Smooth muscle cell (in vitro differentiated cells): ENCODE measurements at regions not wholly inside any gene's neighbourhood (a gene's known extent, or its start where the extent isn't known, plus 50 kb on each side); places are given as distances from the start of the nearest gene placed in this dataset.

Source experiments
- DNase-seq: peaks from one replicate; lab custom pipeline; 2025; ENCODE audit not compliant: unreplicated experiment; lab: John Stamatoyannopoulos, UW
- H2AFZ ChIP-seq: fragments of 200-600 bp; sonication (generic); 2 replicates; pipeline ENCODE4 v1.6.0; 2016; ENCODE audit warnings: antibody characterized with exemption, low read depth, mild to moderate bottlenecking
- H3F3A ChIP-seq: fragments of 200-600 bp; sonication (generic); 2 replicates; pipeline ENCODE4 v1.6.0; 2017; ENCODE audit warnings: antibody characterized with exemption, low read depth
- H3K27ac ChIP-seq: fragments of 200-600 bp; sonication (generic); 2 replicates; pipeline ENCODE4 v1.5.1; 2016; ENCODE audit warnings: low read depth, mild to moderate bottlenecking
- H3K27me3 ChIP-seq: fragments of 200-600 bp; sonication (generic); 2 replicates; pipeline ENCODE4 v1.6.1; 2016; ENCODE audit warnings: low read depth, mild to moderate bottlenecking
- H3K36me3 ChIP-seq: fragments of 200-600 bp; sonication (generic); 2 replicates; pipeline ENCODE4 v1.5.1; 2016; ENCODE audit warnings: low read depth
- H3K4me1 ChIP-seq: fragments of 200-600 bp; sonication (generic); 2 replicates; pipeline ENCODE4 v1.5.1; 2016; ENCODE audit warnings: low read depth
- H3K4me2 ChIP-seq: fragments of 200-600 bp; sonication (generic); 2 replicates; pipeline ENCODE4 v1.6.0; 2016; ENCODE audit warnings: mild to moderate bottlenecking
- H3K4me3 ChIP-seq: fragments of 200-600 bp; sonication (generic); 2 replicates; pipeline ENCODE4 v1.5.1; 2016; ENCODE audit warnings: mild to moderate bottlenecking
- H3K79me2 ChIP-seq: fragments of 200-600 bp; sonication (generic); 2 replicates; pipeline ENCODE4 v1.6.0; 2016; ENCODE audit warnings: low read depth, mild to moderate bottlenecking
- H3K9ac ChIP-seq: fragments of 200-600 bp; sonication (generic); 2 replicates; pipeline ENCODE4 v1.6.0; 2016; ENCODE audit warnings: low read depth
- H3K9me3 ChIP-seq: fragments of 200-600 bp; sonication (generic); replicated peaks from 2 replicates; pipeline ENCODE4 v1.5.1; 2016; ENCODE audit warnings: low read depth
- H4K20me1 ChIP-seq: fragments of 200-600 bp; sonication (generic); 2 replicates; pipeline ENCODE4 v1.6.0; 2016; ENCODE audit warnings: low read depth
- CTCF ChIP-seq: fragments of 200-600 bp; sonication (generic); IDR thresholded peaks from 2 replicates; pipeline ENCODE4 v1.5.1; 2017; ENCODE audit warnings: borderline replicate concordance, mild to moderate bottlenecking, antibody characterized with exemption; ENCODE audit not compliant: insufficient read depth, poor library complexity, severe bottlenecking
- WGBS: methylation state at CpG from one replicate; pipeline ENCODE4 v1.1.7; 2016; ENCODE audit warnings: low lambda C conversion rate; 5-methylcytosine and 5-hydroxymethylcytosine counted together

GRCh38 chr6:153425536-153425935 lies 294.5 kb upstream of the RGS17 start:
- Histone ChIP-seq H3K4me2 (no peak overlapping the region), H3K27ac (no peak overlapping the region), H3K4me1 (no peaks in the 10 kb centered on the region), H2AFZ (no peak overlapping the region), H3F3A (no peaks in the 10 kb centered on the region), H3K79me2 (no peaks in the 10 kb centered on the region), H3K27me3 (no peaks in the 10 kb centered on the region), H3K9me3 (no peaks in the 10 kb centered on the region), H3K9ac (no peak overlapping the region), H4K20me1 (no peaks in the 10 kb centered on the region), H3K4me3 (no peak overlapping the region), H3K36me3 (no peaks in the 10 kb centered on the region)
- no peak for DNase-seq
- WGBS, result 76% methylated on average over 2 of the region's 2 CpGs
- TF ChIP-seq CTCF, result no peak

DNA sequence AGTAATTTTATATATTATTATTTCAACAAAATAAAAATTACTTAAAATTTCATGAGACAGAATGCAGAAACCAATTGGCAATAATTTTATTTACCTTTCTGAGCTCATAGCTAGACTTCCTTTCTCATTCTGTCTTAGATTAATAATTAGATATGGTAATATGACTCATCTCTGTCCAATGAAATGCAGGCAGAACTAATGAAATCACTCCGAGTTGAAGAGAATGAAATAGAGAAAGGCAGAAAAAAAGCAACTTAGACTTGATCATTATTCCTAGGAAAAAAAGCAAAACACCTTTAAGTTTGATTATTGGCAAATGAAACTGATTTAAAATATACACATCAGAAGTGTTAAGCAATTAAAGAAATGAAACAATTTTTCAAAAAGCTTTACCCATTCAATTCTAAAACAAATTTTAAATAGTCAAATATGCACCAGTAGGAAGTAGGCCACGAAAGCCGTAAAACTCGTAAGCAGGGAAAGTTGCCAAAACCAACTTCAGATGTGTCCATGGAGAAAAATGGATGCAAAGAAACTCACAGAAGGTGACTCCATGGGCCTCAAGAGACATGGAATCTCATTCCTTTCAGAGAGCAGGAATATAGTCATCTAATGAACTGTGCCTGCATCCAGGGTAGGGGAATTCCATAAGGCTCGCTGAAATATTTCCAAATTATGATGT lies 293.8 kb upstream of the RGS17 start:
- DNase-seq, result no peak
- no peak overlapping the region for H2AFZ ChIP-seq
- H3F3A ChIP-seq, result no peaks in the 10 kb centered on the region
- H3K4me3 ChIP-seq, result no peak overlapping the region
- no peaks in the 10 kb centered on the region for H3K4me1 ChIP-seq
- no peaks in the 10 kb centered on the region for H3K9me3 ChIP-seq
- no peak overlapping the region for H3K4me2 ChIP-seq
- no peaks in the 10 kb centered on the region for H3K36me3 ChIP-seq
- H3K27me3 ChIP-seq, result no peaks in the 10 kb centered on the region
- H3K9ac ChIP-seq, result no peak overlapping the region
- H3K79me2 ChIP-seq, result no peaks in the 10 kb centered on the region
- 76% methylated on average over 5 of the region's 5 CpGs for WGBS
- no peak overlapping the region for H3K27ac ChIP-seq
- TF ChIP-seq CTCF, result no peak
- no peaks in the 10 kb centered on the region for H4K20me1 ChIP-seq

GRCh38 chr6:153412519-153412918 lies 281.4 kb upstream of the RGS17 start:
- no peaks in the 10 kb centered on the region for H4K20me1 ChIP-seq
- no peaks in the 10 kb centered on the region for H3K79me2 ChIP-seq
- H3K9me3 ChIP-seq, result peaks cover 10% of the 10 kb centered on the region
- TF ChIP-seq CTCF, result no peak
- no peaks in the 10 kb centered on the region for H3K36me3 ChIP-seq
- no peak overlapping the region for H3K4me3 ChIP-seq
- H2AFZ ChIP-seq, result no peak overlapping the region
- H3K4me2 ChIP-seq, result no peak overlapping the region
- no peak overlapping the region for H3K9ac ChIP-seq
- WGBS, result 69% methylated on average over 1 of the region's 1 CpG
- no peak for DNase-seq
- no peak overlapping the region for H3K27ac ChIP-seq
- H3K27me3 ChIP-seq, result no peaks in the 10 kb centered on the region
- no peaks in the 10 kb centered on the region for H3K4me1 ChIP-seq
- no peaks in the 10 kb centered on the region for H3F3A ChIP-seq

DNA sequence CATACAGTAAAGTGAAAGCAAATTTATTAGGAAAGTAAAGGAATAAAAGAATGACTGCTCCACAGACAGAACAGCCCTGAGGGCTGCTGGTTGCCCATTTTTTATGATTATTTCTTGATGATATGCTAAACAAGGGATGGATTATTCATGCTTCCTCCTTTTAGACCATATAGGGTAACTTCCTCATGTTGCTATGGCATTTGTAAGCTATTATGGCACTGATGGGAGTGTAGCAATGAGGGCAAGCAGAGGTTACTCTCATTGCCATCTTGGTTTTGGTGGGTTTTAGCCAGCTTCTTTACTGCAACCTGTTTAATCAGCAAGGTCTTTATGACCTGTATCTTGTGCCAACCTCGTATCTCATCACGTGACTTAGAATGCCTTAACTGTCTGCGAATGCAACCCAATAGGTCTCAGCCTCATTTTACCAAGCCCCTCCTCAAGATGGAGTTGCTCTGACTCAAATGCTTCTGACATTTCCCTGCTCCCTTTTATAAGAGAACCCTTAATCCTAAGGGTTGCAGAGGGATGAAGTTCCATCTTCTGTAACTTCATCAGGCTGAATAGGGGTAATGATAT lies 280.1 kb upstream of the RGS17 start:
- TF ChIP-seq CTCF, result no peak
- no peaks in the 10 kb centered on the region for H3F3A ChIP-seq
- no peak overlapping the region for H3K4me3 ChIP-seq
- no peaks in the 10 kb centered on the region for H3K36me3 ChIP-seq
- no peak overlapping the region for H3K4me2 ChIP-seq
- H3K9me3 ChIP-seq, result peaks cover 10% of the 10 kb centered on the region
- H3K4me1 ChIP-seq, result no peaks in the 10 kb centered on the region
- H3K27me3 ChIP-seq, result no peaks in the 10 kb centered on the region
- no peaks in the 10 kb centered on the region for H3K79me2 ChIP-seq
- H3K9ac ChIP-seq, result no peak overlapping the region
- no peak overlapping the region for H3K27ac ChIP-seq
- no peak for DNase-seq
- H2AFZ ChIP-seq, result no peak overlapping the region
- WGBS, result 93% methylated on average over 3 of the region's 3 CpGs
- no peaks in the 10 kb centered on the region for H4K20me1 ChIP-seq
